Lung (tissue), 11 donors: ENCODE measurements at regions not wholly inside any gene's neighbourhood (a gene's known extent, or its start where the extent isn't known, plus 50 kb on each side); places are given as distances from the start of the nearest gene placed in this dataset.
A peak's percentile ranks its signal among the peaks of the same experiment; 100 is the strongest.

Experiments
- ATAC-seq: fragments of 200-7000 bp; cut with Tn5 transposase; one replicate; pipeline ENCODE4 v1.9.1; 2020; ENCODE audit warnings: moderate number of reproducible peaks; ENCODE audit not compliant: insufficient read depth, low FRiP score
- DNase-seq, 3 donors: peaks; one replicate each; pipeline ENCODE4 v3.0.0-alpha.2; 2013 to 2017
- H3K27ac ChIP-seq, 2 donors: one replicate each; pipeline ENCODE4 v1.5.1; 2013; ENCODE audit warnings: mild to moderate bottlenecking in 2 of 2, moderate library complexity in 2 of 2, control low read depth in 1 of 2, inconsistent platforms in 1 of 2, low read depth in 1 of 2, low read length in 1 of 2
- H3K27me3 ChIP-seq, 3 donors: one replicate each; pipeline ENCODE4 v1.5.1; 2013; ENCODE audit warnings: low read length in 2 of 3; ENCODE audit not compliant: control insufficient read depth in 3 of 3, insufficient read depth in 3 of 3
- H3K36me3 ChIP-seq, 4 donors: one replicate each; pipeline ENCODE4 v1.5.1; 2013; ENCODE audit warnings: low read length in 4 of 4, mild to moderate bottlenecking in 1 of 4, moderate library complexity in 1 of 4; ENCODE audit not compliant: control insufficient read depth in 4 of 4, insufficient read depth in 4 of 4
- H3K4me1 ChIP-seq, 5 donors: one replicate each; pipeline ENCODE4 v1.5.1; 2013; ENCODE audit warnings: low read length in 5 of 5, mild to moderate bottlenecking in 2 of 5, moderate library complexity in 1 of 5; ENCODE audit not compliant: control insufficient read depth in 5 of 5, insufficient read depth in 5 of 5
- H3K4me3 ChIP-seq: one replicate; pipeline ENCODE4 v1.5.1; 2013; ENCODE audit warnings: mild to moderate bottlenecking, control low read depth, moderate library complexity
- H3K9ac ChIP-seq, 2 donors: one replicate each; pipeline ENCODE4 v1.5.1; 2013; ENCODE audit warnings: low read length in 2 of 2, control low read depth in 1 of 2; ENCODE audit not compliant: insufficient read depth in 1 of 2
- H3K9me3 ChIP-seq, 4 donors: one replicate each; pipeline ENCODE4 v1.5.1; 2013; ENCODE audit warnings: low read length in 3 of 4, mild to moderate bottlenecking in 1 of 4, moderate library complexity in 1 of 4; ENCODE audit not compliant: control insufficient read depth in 4 of 4, insufficient read depth in 3 of 4
- CTCF ChIP-seq: IDR thresholded peaks from 2 replicates; pipeline ENCODE4 v1.5.1; 2012; ENCODE audit warnings: mild to moderate bottlenecking; ENCODE audit errors: control extremely low read depth, extremely low read depth
- WGBS, 2 donors: extraction: QIAGEN DNeasy Blood & Tissue Kit; methylation state at CpG; one replicate each; pipeline ENCODE4 v1.1.7; 2013; 5-methylcytosine and 5-hydroxymethylcytosine counted together
- donor health status: control.
- donor health status: control.
- donor health status: Bipolar disorder and iron deficiency.
- donor health status: healthy.
- donor health status: DM: yes; HTN: yes; CAD: no.

- ATAC-seq (no peak), DNase-seq (no peak)
- Histone ChIP-seq H3K36me3 (no peaks in the 10 kb centered on the region), H3K27ac (no peak overlapping the region), H3K27me3 (no peaks in the 10 kb centered on the region), H3K4me1 (peaks cover 0 to 7% (median 0%) of the 10 kb centered on the region in 5 donors), H3K4me3 (no peak overlapping the region), H3K9ac (no peak overlapping the region), H3K9me3 (no peaks in the 10 kb centered on the region)
- no peak for TF ChIP-seq CTCF
These were observed 456.7 kb upstream of the ACTBL2 start for GRCh38 chr5:57939335-57939734.

- no peak overlapping the region for H3K4me3 ChIP-seq
- DNase-seq (no peak), ATAC-seq (no peak)
- peaks cover 0 to 7% (median 0%) of the 10 kb centered on the region in 5 donors for H3K4me1 ChIP-seq
- H3K27me3 ChIP-seq: no peaks in the 10 kb centered on the region
- H3K27ac ChIP-seq: no peak overlapping the region
- H3K9me3 ChIP-seq: no peaks in the 10 kb centered on the region
- H3K36me3 ChIP-seq: no peaks in the 10 kb centered on the region
- TF ChIP-seq CTCF: no peak
- H3K9ac ChIP-seq: no peak overlapping the region
These were observed 455.6 kb upstream of the ACTBL2 start for GRCh38 chr5:57938174-57938557.

- H3K4me3 ChIP-seq: no peak overlapping the region
- H3K4me1 ChIP-seq: peaks cover 0 to 7% (median 0%) of the 10 kb centered on the region in 5 donors
- H3K27me3 ChIP-seq: no peaks in the 10 kb centered on the region
- no peaks in the 10 kb centered on the region for H3K9me3 ChIP-seq
- H3K9ac ChIP-seq: no peak overlapping the region
- ATAC-seq (no peak), DNase-seq (no peak)
- WGBS, 2 donors: 95 to 97% methylated on average over 4 of the region's 4 CpGs
- no peaks in the 10 kb centered on the region for H3K36me3 ChIP-seq
- H3K27ac ChIP-seq: no peak overlapping the region
- TF ChIP-seq CTCF: no peak
These were observed 455.0 kb upstream of the ACTBL2 start for GRCh38 chr5:57937501-57938173.

DNA sequence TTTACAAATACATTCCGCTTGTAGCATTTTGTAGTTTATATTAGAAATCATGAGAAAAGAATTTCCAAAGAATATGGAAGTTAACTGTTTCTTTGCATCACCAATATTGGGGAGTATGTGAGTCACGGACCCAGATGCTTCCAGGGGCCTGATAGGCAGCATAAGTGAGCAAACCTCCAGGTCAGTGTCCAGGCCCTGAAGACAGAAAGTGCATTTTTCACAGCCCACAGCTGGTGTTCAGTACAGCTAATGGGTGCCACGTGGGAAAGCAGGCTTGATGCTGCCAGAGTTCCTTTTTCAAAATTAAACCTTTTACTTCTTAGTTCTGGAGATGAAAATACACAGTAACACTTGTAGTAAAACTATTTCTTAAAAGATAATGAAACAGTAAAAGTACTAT lies 454.4 kb upstream of the ACTBL2 start:
- DNase-seq: peak in 1 of 3 donors; percentile 11
- H3K4me3 ChIP-seq: no peak overlapping the region
- ATAC-seq: no peak
- H3K9ac ChIP-seq: no peak overlapping the region
- peaks cover 0 to 7% (median 0%) of the 10 kb centered on the region in 5 donors for H3K4me1 ChIP-seq
- no peaks in the 10 kb centered on the region for H3K36me3 ChIP-seq
- no peak overlapping the region for H3K27ac ChIP-seq
- WGBS, 2 donors: 80 to 83% methylated on average over 3 of the region's 3 CpGs
- TF ChIP-seq CTCF: no peak
- H3K27me3 ChIP-seq: no peaks in the 10 kb centered on the region
- no peaks in the 10 kb centered on the region for H3K9me3 ChIP-seq
